ENCODE measurements at regions not wholly inside any gene's neighbourhood (a gene's known extent, or its start where the extent isn't known, plus 50 kb on each side); places are given as distances from the start of the nearest gene placed in this dataset.

DNA sequence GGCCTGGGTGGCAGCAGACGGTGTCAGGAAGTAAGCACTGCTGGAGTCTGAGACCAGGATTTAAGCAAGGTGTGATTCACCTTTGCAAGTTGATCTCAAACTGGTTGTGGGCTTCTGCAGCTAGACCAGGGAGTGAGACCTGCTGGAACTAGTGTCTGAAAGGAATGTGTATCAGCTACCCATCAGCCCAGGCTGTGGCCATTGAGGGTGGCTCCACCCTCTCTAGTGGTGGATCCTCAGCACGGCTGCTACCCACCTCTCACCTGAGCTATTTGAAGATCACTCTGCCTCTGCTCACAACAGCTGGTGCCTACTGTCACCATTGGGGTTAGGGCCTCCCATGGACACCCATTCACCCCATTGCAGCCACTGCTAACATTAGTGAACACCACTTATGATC is 140.3 kb upstream of the DCBLD2 start:
- Histone ChIP-seq H3K27ac (ENCODE audit: low read depth, low read length) (no peak overlapping the region), H3K36me3 (ENCODE audit: control insufficient read depth, insufficient read depth, low read length) (no peaks in the 10 kb centered on the region), H3K27me3 (ENCODE audit: insufficient read depth, low read length, poor library complexity) (no peaks in the 10 kb centered on the region), H3K79me2 (ENCODE audit: control insufficient read depth, insufficient read depth, low read length) (no peaks in the 10 kb centered on the region), H3K56ac (ENCODE audit: low read length) (no peak overlapping the region), H3K23ac (ENCODE audit: low read length) (no peak overlapping the region), H3K4me1 (ENCODE audit: control insufficient read depth, low read depth, low read length) (no peaks in the 10 kb centered on the region), H3K18ac (ENCODE audit: low read length) (no peak overlapping the region), H2BK120ac (ENCODE audit: low read depth, low read length) (no peak overlapping the region), H4K8ac (ENCODE audit: low read depth, low read length) (no peak overlapping the region), H3K4me2 (ENCODE audit: low read length) (no peak overlapping the region), H3K4ac (ENCODE audit: low read depth, low read length) (no peak overlapping the region), H3K4me3 (ENCODE audit: low read length) (no peak overlapping the region), H2BK15ac (replicated peaks; ENCODE audit: low read depth) (no peak overlapping the region), H2BK5ac (ENCODE audit: low read length) (no peak overlapping the region), H2AK5ac (ENCODE audit: low read length) (no peak overlapping the region), H4K5ac (ENCODE audit: low read length) (no peak overlapping the region), H3K9ac (ENCODE audit: low read length) (no peak overlapping the region), H3K79me1 (ENCODE audit: low read length) (no peaks in the 10 kb centered on the region)
- WGBS (ENCODE audit: extremely low coverage, insufficient coverage, low lambda C conversion rate) = no CpG with 5 or more reads among the region's 2 CpGs
- peak; percentile 26 for DNase-seq

DNA sequence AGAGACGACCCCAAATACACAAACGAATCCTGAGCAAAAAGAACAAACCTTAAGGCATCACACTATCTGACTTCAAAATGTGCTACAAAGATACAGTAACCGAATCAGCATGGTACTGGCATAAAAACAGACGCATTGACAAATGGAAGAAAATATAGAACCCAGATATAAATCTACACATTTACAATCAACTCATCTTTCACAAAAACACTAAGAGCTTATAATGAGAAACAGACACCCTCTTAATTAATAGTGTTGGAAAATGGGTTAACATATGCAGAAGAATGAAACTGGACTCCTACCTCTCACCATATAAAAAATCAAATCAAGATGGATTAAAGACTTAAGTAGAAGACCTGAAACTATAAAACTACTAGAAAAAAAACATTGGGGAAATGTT is 130.3 kb upstream of the DCBLD2 start:
- no peak overlapping the region for H3K4ac ChIP-seq (ENCODE audit: low read depth, low read length)
- no peaks in the 10 kb centered on the region for H3K36me3 ChIP-seq (ENCODE audit: control insufficient read depth, insufficient read depth, low read length)
- DNase-seq = no peak
- H2BK15ac ChIP-seq (replicated peaks; ENCODE audit: low read depth) = no peak overlapping the region
- H3K27ac ChIP-seq (ENCODE audit: low read depth, low read length) = no peak overlapping the region
- no peak overlapping the region for H3K4me2 ChIP-seq (ENCODE audit: low read length)
- no peak overlapping the region for H2BK5ac ChIP-seq (ENCODE audit: low read length)
- no peak overlapping the region for H3K56ac ChIP-seq (ENCODE audit: low read length)
- no peak overlapping the region for H4K8ac ChIP-seq (ENCODE audit: low read depth, low read length)
- H3K79me1 ChIP-seq (ENCODE audit: low read length) = no peaks in the 10 kb centered on the region
- no CpG with 5 or more reads among the region's 4 CpGs for WGBS (ENCODE audit: extremely low coverage, insufficient coverage, low lambda C conversion rate)
- H3K27me3 ChIP-seq (ENCODE audit: insufficient read depth, low read length, poor library complexity) = no peaks in the 10 kb centered on the region
- H3K4me3 ChIP-seq (ENCODE audit: low read length) = no peak overlapping the region
- no peak overlapping the region for H3K18ac ChIP-seq (ENCODE audit: low read length)
- no peak overlapping the region for H2AK5ac ChIP-seq (ENCODE audit: low read length)
- H3K23ac ChIP-seq (ENCODE audit: low read length) = no peak overlapping the region
- H4K5ac ChIP-seq (ENCODE audit: low read length) = no peak overlapping the region
- H3K9ac ChIP-seq (ENCODE audit: low read length) = no peak overlapping the region
- no peak overlapping the region for H2BK120ac ChIP-seq (ENCODE audit: low read depth, low read length)
- no peaks in the 10 kb centered on the region for H3K79me2 ChIP-seq (ENCODE audit: control insufficient read depth, insufficient read depth, low read length)
- no peaks in the 10 kb centered on the region for H3K4me1 ChIP-seq (ENCODE audit: control insufficient read depth, low read depth, low read length)

DNA sequence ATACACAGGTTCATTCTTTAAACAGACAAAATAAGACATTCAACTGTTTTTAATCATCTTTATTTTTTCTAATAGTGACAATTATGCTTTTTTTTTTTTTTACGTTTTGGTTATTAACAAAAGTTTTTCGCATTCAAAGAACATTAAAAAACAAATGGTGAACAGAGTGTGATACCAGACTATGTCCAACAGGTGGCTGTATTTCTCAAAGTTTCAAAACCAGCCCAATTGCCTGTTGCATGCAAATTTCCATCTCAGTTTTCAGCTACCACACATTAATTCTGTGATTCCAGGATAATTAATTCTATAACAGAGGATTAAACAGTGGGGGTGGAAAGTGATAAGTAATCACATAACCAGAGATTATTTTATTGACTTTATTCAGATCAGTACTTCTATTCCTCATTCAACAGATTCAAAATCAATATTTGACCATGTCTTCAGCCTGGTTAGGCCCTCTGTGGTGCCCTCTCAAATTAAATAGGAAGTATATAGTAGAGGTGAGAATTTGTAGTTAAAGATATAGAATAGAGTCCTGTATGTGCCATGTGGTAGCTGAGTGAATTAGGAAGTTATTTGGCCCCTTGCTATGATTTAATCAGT is 122.2 kb upstream of the DCBLD2 start:
- Histone ChIP-seq H3K79me1 (ENCODE audit: low read length) (no peaks in the 10 kb centered on the region), H3K27ac (ENCODE audit: low read depth, low read length) (no peak overlapping the region), H2BK15ac (replicated peaks; ENCODE audit: low read depth) (no peak overlapping the region), H3K4me2 (ENCODE audit: low read length) (no peak overlapping the region), H3K23ac (ENCODE audit: low read length) (no peak overlapping the region), H3K79me2 (ENCODE audit: control insufficient read depth, insufficient read depth, low read length) (no peaks in the 10 kb centered on the region), H3K4me3 (ENCODE audit: low read length) (no peak overlapping the region), H3K9ac (ENCODE audit: low read length) (no peak overlapping the region), H3K4me1 (ENCODE audit: control insufficient read depth, low read depth, low read length) (no peaks in the 10 kb centered on the region), H2BK5ac (ENCODE audit: low read length) (no peak overlapping the region), H3K4ac (ENCODE audit: low read depth, low read length) (no peak overlapping the region), H3K18ac (ENCODE audit: low read length) (no peak overlapping the region), H4K8ac (ENCODE audit: low read depth, low read length) (no peak overlapping the region), H2BK120ac (ENCODE audit: low read depth, low read length) (no peak overlapping the region), H2AK5ac (ENCODE audit: low read length) (no peak overlapping the region), H3K36me3 (ENCODE audit: control insufficient read depth, insufficient read depth, low read length) (no peaks in the 10 kb centered on the region), H3K56ac (ENCODE audit: low read length) (no peak overlapping the region), H3K27me3 (ENCODE audit: insufficient read depth, low read length, poor library complexity) (no peaks in the 10 kb centered on the region), H4K5ac (ENCODE audit: low read length) (no peak overlapping the region)
- DNase-seq = peak; percentile 28
- WGBS (ENCODE audit: extremely low coverage, insufficient coverage, low lambda C conversion rate) = no CpG with 5 or more reads among the region's 2 CpGs

DNA sequence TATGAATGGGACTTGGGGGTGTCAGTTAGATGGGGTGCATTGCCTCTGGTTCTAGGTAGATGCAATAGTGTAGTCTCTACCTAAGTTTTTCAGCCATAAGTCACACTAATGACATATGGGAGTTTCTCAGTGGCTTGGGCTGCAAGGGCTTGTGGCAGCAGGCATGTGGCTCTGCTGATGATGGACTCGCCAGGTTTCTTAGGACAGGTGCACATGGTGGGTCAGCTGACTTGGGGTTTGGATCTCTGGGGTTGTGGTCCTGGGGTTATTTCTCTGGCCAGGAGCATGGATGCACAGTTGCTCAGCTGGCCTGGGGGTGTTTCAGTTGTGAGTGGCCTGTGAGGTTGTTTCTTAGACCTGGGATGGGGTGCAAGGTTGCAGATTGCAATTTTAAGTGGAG is 120.0 kb upstream of the DCBLD2 start:
- no peak overlapping the region for H2BK120ac ChIP-seq (ENCODE audit: low read depth, low read length)
- WGBS (ENCODE audit: extremely low coverage, insufficient coverage, low lambda C conversion rate) = no CpG with 5 or more reads among the region's 1 CpG
- H3K56ac ChIP-seq (ENCODE audit: low read length) = no peak overlapping the region
- H2BK5ac ChIP-seq (ENCODE audit: low read length) = no peak overlapping the region
- no peak overlapping the region for H2AK5ac ChIP-seq (ENCODE audit: low read length)
- no peak overlapping the region for H3K27ac ChIP-seq (ENCODE audit: low read depth, low read length)
- no peak overlapping the region for H2BK15ac ChIP-seq (replicated peaks; ENCODE audit: low read depth)
- H3K9ac ChIP-seq (ENCODE audit: low read length) = no peak overlapping the region
- no peaks in the 10 kb centered on the region for H3K79me1 ChIP-seq (ENCODE audit: low read length)
- no peak for DNase-seq
- no peak overlapping the region for H3K4me3 ChIP-seq (ENCODE audit: low read length)
- H3K18ac ChIP-seq (ENCODE audit: low read length) = no peak overlapping the region
- no peak overlapping the region for H4K5ac ChIP-seq (ENCODE audit: low read length)
- H3K4me1 ChIP-seq (ENCODE audit: control insufficient read depth, low read depth, low read length) = no peaks in the 10 kb centered on the region
- H3K4ac ChIP-seq (ENCODE audit: low read depth, low read length) = no peak overlapping the region
- no peak overlapping the region for H4K8ac ChIP-seq (ENCODE audit: low read depth, low read length)
- no peak overlapping the region for H3K4me2 ChIP-seq (ENCODE audit: low read length)
- no peaks in the 10 kb centered on the region for H3K36me3 ChIP-seq (ENCODE audit: control insufficient read depth, insufficient read depth, low read length)
- no peak overlapping the region for H3K23ac ChIP-seq (ENCODE audit: low read length)
- no peaks in the 10 kb centered on the region for H3K79me2 ChIP-seq (ENCODE audit: control insufficient read depth, insufficient read depth, low read length)
- no peaks in the 10 kb centered on the region for H3K27me3 ChIP-seq (ENCODE audit: insufficient read depth, low read length, poor library complexity)

DNA sequence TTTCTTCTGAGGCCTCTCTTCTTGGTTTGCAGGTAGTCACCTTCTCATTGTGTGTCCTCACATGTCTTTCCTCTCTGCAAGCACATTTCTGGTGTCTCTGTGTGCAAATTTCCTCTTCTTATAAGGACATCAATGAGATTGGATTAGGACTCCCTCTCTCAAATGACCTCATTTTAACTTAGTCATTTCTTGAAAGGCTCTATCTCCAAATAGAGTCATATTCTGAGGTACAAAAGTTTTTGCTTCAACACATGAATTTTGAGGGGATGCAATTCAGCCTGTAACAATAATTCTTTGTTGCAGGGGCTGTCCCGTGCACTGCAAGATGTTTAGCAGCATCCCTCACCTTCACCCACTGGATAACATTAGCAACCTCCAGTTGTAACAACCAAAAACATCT is 115.0 kb upstream of the DCBLD2 start:
- no CpG with 5 or more reads among the region's 1 CpG for WGBS (ENCODE audit: extremely low coverage, insufficient coverage, low lambda C conversion rate)
- no peak for DNase-seq
- no peaks in the 10 kb centered on the region for H3K79me2 ChIP-seq (ENCODE audit: control insufficient read depth, insufficient read depth, low read length)
- H2BK5ac ChIP-seq (ENCODE audit: low read length) = no peak overlapping the region
- H2BK15ac ChIP-seq (replicated peaks; ENCODE audit: low read depth) = no peak overlapping the region
- no peak overlapping the region for H3K4me2 ChIP-seq (ENCODE audit: low read length)
- H3K23ac ChIP-seq (ENCODE audit: low read length) = no peak overlapping the region
- no peak overlapping the region for H3K56ac ChIP-seq (ENCODE audit: low read length)
- H3K27me3 ChIP-seq (ENCODE audit: insufficient read depth, low read length, poor library complexity) = no peaks in the 10 kb centered on the region
- no peaks in the 10 kb centered on the region for H3K79me1 ChIP-seq (ENCODE audit: low read length)
- H3K4me3 ChIP-seq (ENCODE audit: low read length) = no peak overlapping the region
- H3K36me3 ChIP-seq (ENCODE audit: control insufficient read depth, insufficient read depth, low read length) = no peaks in the 10 kb centered on the region
- H3K4ac ChIP-seq (ENCODE audit: low read depth, low read length) = no peak overlapping the region
- no peak overlapping the region for H3K27ac ChIP-seq (ENCODE audit: low read depth, low read length)
- H3K4me1 ChIP-seq (ENCODE audit: control insufficient read depth, low read depth, low read length) = no peaks in the 10 kb centered on the region
- H2BK120ac ChIP-seq (ENCODE audit: low read depth, low read length) = no peak overlapping the region
- no peak overlapping the region for H2AK5ac ChIP-seq (ENCODE audit: low read length)
- no peak overlapping the region for H4K5ac ChIP-seq (ENCODE audit: low read length)
- no peak overlapping the region for H3K9ac ChIP-seq (ENCODE audit: low read length)
- H4K8ac ChIP-seq (ENCODE audit: low read depth, low read length) = no peak overlapping the region
- H3K18ac ChIP-seq (ENCODE audit: low read length) = no peak overlapping the region

DNA sequence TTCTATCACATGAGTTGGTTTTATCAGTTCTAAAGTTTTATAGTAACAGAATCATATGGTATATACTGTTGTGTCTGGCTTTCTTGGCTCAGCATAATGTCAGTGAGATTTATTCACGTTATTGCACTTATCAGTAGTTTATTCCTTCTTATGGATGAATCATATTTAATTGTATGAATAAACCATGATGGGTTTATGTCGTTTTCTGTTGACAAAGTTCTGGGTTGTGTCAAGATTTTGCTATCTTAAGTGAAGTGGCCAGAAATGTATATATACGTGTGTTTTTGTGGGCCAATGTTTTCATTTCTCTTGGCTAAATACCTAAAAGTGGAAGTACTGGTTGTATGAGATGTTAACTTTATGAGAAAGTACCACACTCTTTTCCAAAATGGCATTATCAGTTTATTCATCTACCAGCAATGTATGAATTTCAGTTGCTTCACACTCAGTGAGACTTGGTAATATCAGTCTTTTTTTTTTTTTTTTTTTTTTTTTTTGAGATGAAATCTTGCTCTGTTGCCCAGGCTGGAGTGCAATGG is 112.4 kb upstream of the DCBLD2 start:
- no peak overlapping the region for H3K4ac ChIP-seq (ENCODE audit: low read depth, low read length)
- H3K79me1 ChIP-seq (ENCODE audit: low read length) = no peaks in the 10 kb centered on the region
- no CpG with 5 or more reads among the region's 3 CpGs for WGBS (ENCODE audit: extremely low coverage, insufficient coverage, low lambda C conversion rate)
- H3K18ac ChIP-seq (ENCODE audit: low read length) = no peak overlapping the region
- no peak overlapping the region for H2BK5ac ChIP-seq (ENCODE audit: low read length)
- H3K27me3 ChIP-seq (ENCODE audit: insufficient read depth, low read length, poor library complexity) = no peaks in the 10 kb centered on the region
- no peaks in the 10 kb centered on the region for H3K79me2 ChIP-seq (ENCODE audit: control insufficient read depth, insufficient read depth, low read length)
- H3K56ac ChIP-seq (ENCODE audit: low read length) = no peak overlapping the region
- DNase-seq = no peak
- no peak overlapping the region for H3K4me2 ChIP-seq (ENCODE audit: low read length)
- H3K23ac ChIP-seq (ENCODE audit: low read length) = no peak overlapping the region
- no peaks in the 10 kb centered on the region for H3K4me1 ChIP-seq (ENCODE audit: control insufficient read depth, low read depth, low read length)
- no peak overlapping the region for H2AK5ac ChIP-seq (ENCODE audit: low read length)
- H4K8ac ChIP-seq (ENCODE audit: low read depth, low read length) = no peak overlapping the region
- H4K5ac ChIP-seq (ENCODE audit: low read length) = no peak overlapping the region
- no peak overlapping the region for H2BK120ac ChIP-seq (ENCODE audit: low read depth, low read length)
- no peak overlapping the region for H3K27ac ChIP-seq (ENCODE audit: low read depth, low read length)
- H3K36me3 ChIP-seq (ENCODE audit: control insufficient read depth, insufficient read depth, low read length) = no peaks in the 10 kb centered on the region
- no peak overlapping the region for H3K4me3 ChIP-seq (ENCODE audit: low read length)
- H2BK15ac ChIP-seq (replicated peaks; ENCODE audit: low read depth) = no peak overlapping the region
- no peak overlapping the region for H3K9ac ChIP-seq (ENCODE audit: low read length)
